ENCODE measurements at regions not wholly inside any gene's neighbourhood (a gene's known extent, or its start where the extent isn't known, plus 50 kb on each side); places are given as distances from the start of the nearest gene placed in this dataset.

- TF ChIP-seq CTCF (IDR thresholded peaks at IDR 0.05) (no peak), POLR2AphosphoS5 (IDR thresholded peaks at IDR 0.05) (no peak)
Measured at GRCh38 chr10:8297959-8298358, 243.5 kb downstream of the GATA3 start.
